PC-3 (cell line): ENCODE measurements at regions not wholly inside any gene's neighbourhood (a gene's known extent, or its start where the extent isn't known, plus 50 kb on each side); places are given as distances from the start of the nearest gene placed in this dataset.

Source experiments
- ATAC-seq: fragments of 200-7000 bp; cut with Tn5 transposase; 2 replicates; pipeline ENCODE4 v1.9.1; 2020; ENCODE audit warnings: mild to moderate bottlenecking, moderate library complexity
- BruUV-seq: library from RNA; stranded (reverse); fragments of 400-500 nt; replicated peaks from 2 replicates; lab custom pipeline; 2021; lab: Mats Ljungman, UMichigan
- CTCF ChIA-PET: fragments of 300-600 bp; sonication (Branson Sonifier 250); formaldehyde crosslinking; loops from one replicate; lab custom pipeline; 2022; ENCODE audit warnings: antibody characterized with exemption; lab: Charles Lee
- POLR2A ChIA-PET: fragments of 300-600 bp; sonication (Branson Sonifier 250); formaldehyde crosslinking; loops from one replicate; lab custom pipeline; 2022; ENCODE audit warnings: antibody characterized with exemption; ENCODE audit not compliant: unreplicated experiment; lab: Charles Lee
- DNase-seq: peaks from one replicate; pipeline ENCODE4 v3.0.0-alpha.2; 2015
- H2AFZ ChIP-seq: fragments of 300-600 bp; sonication (generic); 2 replicates; pipeline ENCODE4 v1.6.0; 2016; ENCODE audit warnings: antibody characterized with exemption, low read length
- H3F3A ChIP-seq: fragments of 300-600 bp; sonication (generic); one replicate; pipeline ENCODE4 v1.6.0; 2017; ENCODE audit warnings: antibody characterized with exemption, low read length, control low read depth, mild to moderate bottlenecking; ENCODE audit not compliant: unreplicated experiment
- H3K27ac ChIP-seq: fragments of 300-600 bp; sonication (generic); 2 replicates; pipeline ENCODE4 v1.5.1; 2016; ENCODE audit warnings: mild to moderate bottlenecking, low read length
- H3K27me3 ChIP-seq: fragments of 300-600 bp; sonication (generic); 2 replicates; pipeline ENCODE4 v1.6.1; 2016; ENCODE audit warnings: low read length, mixed read lengths
- H3K36me3 ChIP-seq: fragments of 300-600 bp; sonication (generic); 2 replicates; pipeline ENCODE4 v1.6.1; 2016; ENCODE audit warnings: low read depth, mixed run types, low read length, mixed read lengths
- H3K4me1 ChIP-seq: fragments of 300-600 bp; sonication (generic); 2 replicates; pipeline ENCODE4 v1.5.1; 2016; ENCODE audit warnings: low read length; ENCODE audit not compliant: insufficient read depth
- H3K4me2 ChIP-seq: fragments of 300-600 bp; sonication (generic); 2 replicates; pipeline ENCODE4 v1.6.0; 2016; ENCODE audit warnings: low read length
- H3K4me3 ChIP-seq: fragments of 300-600 bp; sonication (generic); 2 replicates; pipeline ENCODE4 v1.5.1; 2016; ENCODE audit warnings: mild to moderate bottlenecking, low read length, mixed read lengths
- H3K79me2 ChIP-seq: fragments of 300-600 bp; sonication (generic); 2 replicates; pipeline ENCODE4 v1.6.1; 2017; ENCODE audit warnings: low read length, mixed read lengths
- H3K9ac ChIP-seq: fragments of 300-600 bp; sonication (generic); 2 replicates; pipeline ENCODE4 v1.6.0; 2016; ENCODE audit warnings: mild to moderate bottlenecking, low read length
- H3K9me2 ChIP-seq: fragments of 300-600 bp; sonication (generic); replicated peaks from 2 replicates; pipeline ENCODE4 v1.6.1; 2016; ENCODE audit warnings: mixed run types, low read length, mixed read lengths
- H3K9me3 ChIP-seq: fragments of 300-600 bp; sonication (generic); 2 replicates; pipeline ENCODE4 v1.6.1; 2016; ENCODE audit warnings: low read length, mixed read lengths
- H4K20me1 ChIP-seq: fragments of 300-600 bp; sonication (generic); 2 replicates; pipeline ENCODE4 v1.6.1; 2016; ENCODE audit warnings: low read length, mixed read lengths
- CTCF ChIP-seq: fragments of 300-600 bp; sonication (generic); conservative IDR thresholded peaks from 2 replicates; pipeline ENCODE4 v1.5.1; 2017; ENCODE audit warnings: antibody characterized with exemption, low read depth, mild to moderate bottlenecking, low read length
- EZH2 ChIP-seq: fragments of 300-600 bp; sonication (generic); IDR thresholded peaks from one replicate; pipeline ENCODE4 v1.6.1; 2017; ENCODE audit warnings: antibody characterized with exemption, mild to moderate bottlenecking, low read length; ENCODE audit not compliant: unreplicated experiment
- EZH2phosphoT487 ChIP-seq: fragments of 300-600 bp; sonication (generic); IDR thresholded peaks from 2 replicates; pipeline ENCODE4 v1.6.1; 2018; ENCODE audit warnings: mild to moderate bottlenecking, antibody characterized with exemption, low read length, borderline replicate concordance
- intact Hi-C: fragments of 100-400 bp; cut with micrococcal nuclease; formaldehyde crosslinking; loops from 2 replicates; pipeline ENCODE4 v1.9.0; 2023

- ATAC-seq (no peak), DNase-seq (no peak)
Observed at GRCh38 chr4:165711912-165712311, 161.1 kb upstream of the TLL1 start.

GRCh38 chr4:165714650-165715049 lies 158.4 kb upstream of the TLL1 start:
- no peak overlapping the region for H3K9ac ChIP-seq
- BruUV-seq = no TSS peak
- ChIA-PET POLR2A (interaction anchor here (0.6 kb wide), 1 partner anchor 79 kb away, joined by 3 read pairs; no protein-coding TSS in a partner anchor), CTCF (no interaction called here)
- intact Hi-C loops = no loop called here
- no peak overlapping the region for H2AFZ ChIP-seq
- DNase-seq (no peak), ATAC-seq (no peak)
- no peak overlapping the region for H3K4me2 ChIP-seq
- no peaks in the 10 kb centered on the region for H3K9me2 ChIP-seq
- H4K20me1 ChIP-seq = no peaks in the 10 kb centered on the region
- no peaks in the 10 kb centered on the region for H3K9me3 ChIP-seq
- H3K4me1 ChIP-seq = peaks cover 7% of the 10 kb centered on the region
- TF ChIP-seq EZH2phosphoT487 (no peak), EZH2 (no peak), CTCF (no peak)
- no peaks in the 10 kb centered on the region for H3F3A ChIP-seq
- H3K4me3 ChIP-seq = no peak overlapping the region
- H3K27ac ChIP-seq = no peak overlapping the region
- H3K79me2 ChIP-seq = no peaks in the 10 kb centered on the region
- no peaks in the 10 kb centered on the region for H3K36me3 ChIP-seq
- H3K27me3 ChIP-seq = no peaks in the 10 kb centered on the region

More at GRCh38 chr4:165711912-165712311, 161.1 kb upstream of the TLL1 start:
- intact Hi-C loops = no loop called here
- ChIA-PET POLR2A (no interaction called here), CTCF (no interaction called here)
- no peak overlapping the region for H2AFZ ChIP-seq
- no peak for TF ChIP-seq EZH2phosphoT487
- TF ChIP-seq CTCF = no peak
- no peak for TF ChIP-seq EZH2
- no peaks in the 10 kb centered on the region for H3K27me3 ChIP-seq
- H3K4me1 ChIP-seq = peaks cover 11% of the 10 kb centered on the region
- no TSS peak for BruUV-seq
- no peak overlapping the region for H3K4me2 ChIP-seq
- no peaks in the 10 kb centered on the region for H3K9me2 ChIP-seq
- H3K27ac ChIP-seq = no peak overlapping the region
- no peak overlapping the region for H3K9ac ChIP-seq
- no peaks in the 10 kb centered on the region for H3K79me2 ChIP-seq
- no peaks in the 10 kb centered on the region for H4K20me1 ChIP-seq
- H3K9me3 ChIP-seq = no peaks in the 10 kb centered on the region
- no peaks in the 10 kb centered on the region for H3K36me3 ChIP-seq
- no peaks in the 10 kb centered on the region for H3F3A ChIP-seq
- no peak overlapping the region for H3K4me3 ChIP-seq

- H3K9ac ChIP-seq = no peak overlapping the region
- H3K4me1 ChIP-seq = peaks cover 2% of the 10 kb centered on the region; the same call in 1 of the 2 replicates
- ChIA-PET POLR2A (no interaction called here), CTCF (no interaction called here)
- DNase-seq (no peak), ATAC-seq (no peak)
- no peak overlapping the region for H3K4me3 ChIP-seq
- no peak overlapping the region for H2AFZ ChIP-seq
- TF ChIP-seq EZH2 (no peak), EZH2phosphoT487 (no peak), CTCF (no peak)
- no peaks in the 10 kb centered on the region for H3F3A ChIP-seq
- H3K4me2 ChIP-seq = no peak overlapping the region
- no peaks in the 10 kb centered on the region for H4K20me1 ChIP-seq
- H3K36me3 ChIP-seq = no peaks in the 10 kb centered on the region
- no peaks in the 10 kb centered on the region for H3K9me2 ChIP-seq
- BruUV-seq = no TSS peak
- H3K9me3 ChIP-seq = no peaks in the 10 kb centered on the region
- no peaks in the 10 kb centered on the region for H3K79me2 ChIP-seq
- H3K27ac ChIP-seq = no peak overlapping the region
- intact Hi-C loops = no loop called here
- no peaks in the 10 kb centered on the region for H3K27me3 ChIP-seq
Observed at GRCh38 chr4:165715211-165715610, 157.8 kb upstream of the TLL1 start.
